ENCODE measurements at regions not wholly inside any gene's neighbourhood (a gene's known extent, or its start where the extent isn't known, plus 50 kb on each side); places are given as distances from the start of the nearest gene placed in this dataset.
A peak's percentile ranks its signal among the peaks of the same experiment; 100 is the strongest.
"Not testable (repeated sequence)": the region's sequence is repeated elsewhere in the genome, so short reads cannot be mapped to it uniquely, and the experiment has no call there.

DNA sequence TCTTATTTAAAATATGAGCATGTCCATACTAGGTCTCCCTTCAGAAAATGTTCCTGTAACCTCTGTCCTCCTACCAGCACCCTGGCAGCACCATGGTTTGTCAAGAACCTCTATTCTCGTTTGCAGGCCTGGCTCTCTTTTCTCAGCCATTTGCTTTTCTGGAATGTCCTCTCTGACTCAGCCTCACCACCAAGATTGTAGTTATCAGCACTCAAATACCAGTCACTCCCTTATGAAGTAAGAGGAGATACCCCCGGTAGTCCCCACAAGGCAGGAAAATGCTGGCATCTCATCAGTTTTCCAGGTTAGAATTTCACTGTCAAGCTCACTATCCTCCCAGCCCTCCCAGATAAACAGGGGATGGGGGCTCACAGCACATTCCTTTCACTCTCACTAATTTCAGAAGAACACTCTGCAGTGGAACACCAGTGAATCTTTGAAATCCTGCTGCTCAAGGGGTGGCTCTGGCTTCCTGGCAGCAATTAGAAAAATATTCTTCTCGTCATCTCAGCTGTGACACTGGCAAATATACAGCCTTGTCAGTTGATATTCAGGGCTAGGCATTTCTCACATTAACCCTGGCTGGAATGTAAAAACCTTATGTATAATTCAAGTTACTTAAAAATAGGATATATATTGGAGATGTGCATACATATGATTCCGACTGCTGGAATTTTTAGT lies 129.2 kb downstream of the TBX18 start:
- no peak for DNase-seq

DNA sequence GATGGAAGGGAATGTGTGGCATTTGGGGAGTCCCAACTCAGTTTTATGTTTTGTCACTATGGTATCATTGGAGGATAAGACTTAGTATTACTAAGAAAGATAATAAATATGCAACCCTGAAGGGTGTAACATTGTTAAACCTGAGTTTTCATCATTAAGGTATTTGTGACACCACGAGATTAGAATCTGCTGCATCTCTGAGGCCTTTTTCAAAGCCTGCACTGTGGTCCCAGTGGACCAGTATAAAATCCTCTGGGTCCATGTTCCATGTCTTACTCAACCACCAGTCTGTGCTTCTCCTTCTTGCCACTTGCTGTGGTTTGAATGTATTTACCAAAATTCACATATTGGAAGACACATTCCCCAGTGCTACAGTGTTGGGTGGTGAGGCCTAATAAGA lies 130.6 kb downstream of the TBX18 start:
- no peak for DNase-seq

DNA sequence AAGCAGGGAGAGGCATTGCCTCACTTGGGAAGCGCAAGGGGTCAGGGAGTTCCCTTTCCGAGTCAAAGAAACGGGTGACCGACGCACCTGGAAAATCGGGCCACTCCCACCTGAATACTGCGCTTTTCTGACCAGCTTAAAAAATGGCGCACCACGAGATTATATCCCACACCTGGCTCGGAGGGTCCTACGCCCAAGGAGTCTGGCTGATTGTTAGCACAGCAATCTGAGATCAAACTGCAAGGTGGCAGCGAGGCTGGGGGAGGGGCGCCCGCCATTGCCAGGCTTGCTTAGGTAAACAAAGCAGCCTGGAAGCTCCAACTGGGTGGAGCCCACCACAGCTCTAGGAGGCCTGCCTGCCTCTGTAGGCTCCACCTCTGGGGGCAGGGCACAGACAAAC lies 137.9 kb downstream of the TBX18 start:
- not testable (repeated sequence) for DNase-seq

DNA sequence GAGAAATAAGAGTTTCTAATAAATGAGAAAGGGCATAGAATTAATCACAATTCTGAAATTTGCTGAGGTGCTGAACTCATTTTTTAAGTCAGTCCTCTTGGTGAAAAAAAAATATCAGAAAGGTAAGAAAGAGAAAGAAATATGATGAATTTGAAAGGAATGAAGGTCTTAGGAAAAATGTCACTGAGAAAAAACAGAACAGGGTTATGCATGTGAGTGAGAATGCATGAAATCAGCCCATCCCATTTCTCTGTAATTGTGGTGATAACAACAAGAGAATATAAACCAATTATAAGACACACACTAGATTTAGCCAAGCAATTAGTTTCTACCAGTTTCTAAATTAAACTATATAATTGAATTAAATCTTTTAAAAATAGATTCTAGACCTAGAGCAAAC lies 138.9 kb downstream of the TBX18 start:
- DNase-seq, result no peak

DNA sequence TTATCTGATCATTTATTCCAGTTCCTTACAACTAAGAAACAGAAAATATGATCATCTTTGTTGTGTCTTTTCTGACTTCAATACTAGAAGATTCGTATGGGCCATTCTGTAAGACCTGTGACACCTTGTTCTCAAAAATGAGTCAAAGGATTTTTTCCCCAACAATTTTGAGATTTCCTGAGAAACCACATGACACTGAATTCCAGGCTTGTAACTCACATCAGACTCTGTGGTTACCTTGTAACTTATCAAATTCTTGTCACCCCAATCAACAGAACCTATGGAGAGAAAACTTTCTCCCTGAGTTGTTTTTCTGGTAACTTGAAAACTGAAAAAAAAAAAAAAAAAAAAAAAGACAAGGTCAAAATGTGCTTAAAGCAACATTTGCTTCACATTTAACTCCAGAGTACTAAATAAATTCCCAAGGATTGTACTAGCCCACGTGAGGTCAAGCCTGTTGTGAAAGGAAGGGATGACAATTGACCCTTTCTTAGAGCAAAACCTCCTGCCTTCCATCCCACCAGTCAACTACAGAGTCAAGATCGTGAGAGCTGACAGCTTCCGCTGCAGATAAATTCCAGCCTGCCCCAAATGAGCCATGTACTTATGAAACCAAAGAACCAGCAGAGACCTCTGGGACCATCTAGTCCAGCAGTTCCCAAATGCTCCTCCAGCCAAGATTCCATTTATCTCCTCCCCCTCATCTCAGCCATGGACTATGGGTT lies 140.3 kb downstream of the TBX18 start:
- DNase-seq, result no peak

DNA sequence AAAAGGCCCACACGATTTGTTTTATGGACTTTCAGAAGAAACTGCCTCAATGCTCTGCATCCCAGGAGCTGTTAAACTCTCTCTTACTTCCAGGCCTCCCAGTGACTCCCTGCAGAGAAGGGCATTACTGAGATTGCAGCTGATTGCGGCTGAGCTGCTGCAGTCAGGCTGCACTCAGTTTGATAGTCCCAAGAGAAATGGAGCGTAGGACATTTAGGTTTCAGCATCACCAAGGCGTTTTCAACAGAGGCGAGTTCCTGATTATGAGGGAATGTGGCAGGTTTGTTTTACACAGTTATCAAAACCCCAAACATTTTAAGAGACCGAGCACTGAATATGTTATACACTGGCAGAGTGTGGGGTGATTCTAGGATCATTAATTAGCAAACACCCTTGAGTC lies 145.6 kb downstream of the TBX18 start:
- DNase-seq, result no peak

DNA sequence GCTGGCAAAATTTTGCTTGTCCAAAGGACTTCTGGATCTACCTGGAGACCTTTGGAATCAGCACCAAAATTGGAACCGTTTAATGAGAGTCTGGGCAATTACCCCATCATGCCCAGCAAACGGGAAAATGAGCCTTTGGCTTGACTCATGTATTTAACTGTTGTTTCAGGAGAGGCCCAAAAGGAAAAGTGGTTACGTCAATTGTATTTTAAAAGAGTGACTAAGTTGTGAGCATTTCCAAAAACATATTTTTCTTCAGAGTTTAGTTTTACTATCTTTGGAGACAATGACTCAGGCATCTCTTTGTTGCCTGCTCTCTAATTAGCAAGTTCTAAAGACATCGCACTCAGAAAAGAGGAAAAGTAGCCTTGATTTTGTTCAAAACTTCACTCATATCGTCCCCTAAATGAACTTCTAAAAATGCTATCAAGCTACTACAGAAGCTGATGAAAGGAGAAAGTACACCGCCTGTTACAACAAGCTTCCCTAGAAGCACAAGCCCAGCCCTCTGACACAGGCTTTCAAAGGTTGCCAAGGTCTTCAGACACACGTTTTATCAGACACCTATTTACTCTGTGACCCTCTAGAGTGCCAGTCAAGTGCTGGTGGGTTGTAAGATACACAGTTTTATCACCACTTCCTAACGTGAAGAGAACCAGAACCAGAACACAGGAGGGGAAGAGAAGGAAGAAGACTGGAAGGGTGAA lies 146.2 kb downstream of the TBX18 start:
- no peak for DNase-seq

DNA sequence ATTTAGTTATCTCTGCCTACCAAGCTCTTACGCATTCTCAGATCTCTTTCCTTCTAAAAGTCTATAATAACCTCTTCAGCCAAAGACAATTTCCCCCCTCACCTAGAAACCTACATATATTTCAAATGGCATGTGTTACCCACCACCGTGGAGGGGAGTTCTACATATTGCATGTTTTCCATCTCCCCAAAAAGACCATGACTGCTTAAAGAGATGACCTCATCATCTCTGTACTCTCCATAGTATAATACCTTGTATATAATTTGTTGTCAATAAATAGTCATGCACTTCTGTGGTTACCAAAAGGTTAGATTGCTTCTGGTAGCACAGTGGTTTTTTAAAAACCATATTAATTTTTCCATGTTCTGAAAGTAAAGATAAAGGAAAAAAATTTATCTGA lies 148.4 kb downstream of the TBX18 start:
- no peak for DNase-seq

DNA sequence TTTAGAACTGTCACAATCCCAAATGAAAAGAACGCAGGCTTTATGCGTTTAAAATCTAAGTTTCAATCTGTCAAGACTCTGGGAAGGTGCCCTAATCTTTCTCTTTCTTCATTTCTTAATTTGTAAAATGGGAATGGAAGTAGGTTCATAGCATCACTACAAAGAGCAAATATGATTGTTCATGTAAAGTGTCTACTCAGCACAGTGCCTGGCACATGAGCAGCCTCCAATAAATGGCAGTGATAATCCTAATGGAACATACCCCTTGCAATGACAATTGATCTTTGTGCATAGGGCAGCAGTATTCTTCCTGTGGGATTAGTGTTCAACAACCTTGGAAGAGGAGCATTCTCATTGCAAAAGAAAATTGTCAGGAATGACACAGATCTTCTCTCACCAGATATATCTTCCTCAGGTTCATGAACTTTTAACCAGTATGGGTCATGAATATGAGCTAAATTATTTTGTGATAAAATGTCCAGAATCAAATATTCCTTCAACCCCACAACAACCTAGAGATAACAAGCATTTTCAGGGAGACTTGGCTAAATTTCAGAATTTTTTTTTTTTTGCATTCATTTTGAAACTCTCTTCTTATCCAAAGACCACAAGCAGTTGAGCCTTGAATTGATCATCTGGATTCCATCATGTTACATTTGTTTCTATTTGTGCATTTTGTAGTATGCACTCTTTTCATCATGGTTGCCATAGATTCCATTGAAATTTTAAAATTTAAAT lies 149.1 kb downstream of the TBX18 start:
- no peak for DNase-seq

DNA sequence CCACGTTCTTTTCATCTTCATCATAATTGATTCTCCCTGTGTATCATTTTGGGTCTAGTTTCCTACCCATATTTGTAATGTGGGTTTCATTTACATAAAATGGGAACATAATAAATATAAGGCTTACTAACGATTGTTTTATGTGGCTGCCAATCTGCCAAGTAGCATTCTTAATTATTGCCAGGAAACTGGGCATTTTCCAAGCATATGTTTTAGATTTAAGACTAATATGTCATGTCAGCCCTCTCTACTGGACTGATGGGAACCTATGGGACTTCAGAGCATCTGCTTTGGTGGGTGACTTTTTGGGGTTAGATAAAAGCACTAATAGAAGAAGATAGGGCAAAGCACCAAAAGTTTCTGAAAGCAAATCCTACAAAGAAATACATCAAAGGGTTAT lies 157.5 kb downstream of the TBX18 start:
- no peak for DNase-seq

DNA sequence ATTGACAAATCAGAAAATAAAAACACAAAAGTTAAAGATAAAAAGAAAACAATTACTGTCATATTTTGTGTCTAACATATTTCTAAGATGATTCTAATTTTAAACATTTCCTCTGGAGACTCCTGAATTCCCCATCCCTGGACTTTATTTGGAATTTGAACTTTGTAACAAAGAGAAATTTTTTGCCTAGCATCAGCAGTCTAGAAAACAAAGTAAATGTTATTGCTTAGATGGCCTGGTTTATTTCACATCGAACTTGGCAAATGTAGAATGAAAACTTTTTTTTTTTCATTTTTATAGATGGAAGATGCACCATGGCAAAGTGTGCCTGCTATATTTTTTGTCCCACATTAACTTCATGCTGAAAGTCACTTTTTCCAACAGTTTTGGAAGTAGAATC lies 159.1 kb downstream of the TBX18 start:
- DNase-seq, result no peak

DNA sequence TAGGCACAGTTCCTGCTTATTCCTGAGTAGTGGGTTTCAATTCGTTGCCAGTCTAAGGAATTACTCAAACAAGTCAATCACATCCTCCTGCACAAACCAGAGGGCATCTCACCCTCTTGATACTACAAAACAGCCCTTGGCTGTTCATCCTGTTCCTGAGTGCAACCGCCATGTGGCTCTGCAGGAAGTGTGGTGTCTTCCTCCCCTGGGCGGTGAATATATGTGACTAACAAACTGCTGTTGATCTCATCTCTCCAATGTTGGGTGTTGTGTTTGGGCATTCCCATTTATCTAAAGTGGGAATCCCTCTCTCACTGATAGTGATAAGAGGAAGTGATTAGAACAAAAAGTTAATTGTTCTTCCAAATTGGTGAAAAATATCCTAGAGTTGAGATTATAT lies 163.0 kb downstream of the TBX18 start:
- no peak for DNase-seq

DNA sequence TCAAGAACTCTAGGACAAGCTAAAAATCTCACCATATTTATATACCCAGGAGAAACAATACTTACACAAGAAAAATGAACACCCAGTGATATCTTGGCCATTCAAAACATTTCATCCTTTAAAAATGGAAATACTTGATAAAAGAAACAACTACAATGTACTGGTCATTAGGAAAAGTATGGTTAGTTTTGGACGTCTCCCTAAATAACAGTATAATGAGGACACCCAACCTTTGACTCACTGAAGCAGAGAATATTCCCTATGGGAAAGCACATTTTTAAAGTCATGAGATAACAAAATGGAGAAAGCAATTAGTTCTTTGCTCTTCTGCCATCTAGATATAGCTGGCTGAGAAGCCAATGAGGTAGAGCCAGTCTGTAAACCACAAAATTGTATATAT lies 164.4 kb downstream of the TBX18 start:
- no peak for DNase-seq

DNA sequence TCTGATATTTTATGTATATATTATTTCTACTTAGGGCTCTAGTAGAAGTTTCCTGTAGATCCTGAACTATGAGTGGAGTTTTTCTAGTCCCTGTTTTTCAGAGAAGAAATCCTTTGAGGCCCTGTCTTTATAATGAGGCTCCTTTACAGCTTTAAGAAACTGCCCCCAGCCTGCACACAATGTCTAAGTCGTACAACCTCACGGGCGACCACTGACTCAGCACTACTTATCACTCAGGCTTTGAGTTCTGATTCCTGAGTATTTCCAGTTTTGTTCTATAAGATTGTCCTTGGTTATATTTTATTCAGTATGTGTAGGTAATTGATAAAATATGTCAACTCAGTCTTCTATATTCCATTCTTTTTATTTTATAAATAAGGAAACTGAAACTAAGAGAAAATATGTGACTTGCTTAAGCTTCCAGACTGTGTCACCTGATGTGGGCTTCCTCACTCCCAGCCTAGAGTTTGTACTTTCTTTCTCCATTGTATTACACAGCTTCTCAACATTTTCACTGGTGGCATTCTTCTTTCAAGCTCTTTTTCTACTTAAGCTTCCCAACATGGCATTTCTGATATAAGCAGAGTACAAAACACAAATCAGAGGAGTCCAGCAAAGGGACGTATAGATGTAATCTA lies 167.0 kb downstream of the TBX18 start:
- no peak for DNase-seq

DNA sequence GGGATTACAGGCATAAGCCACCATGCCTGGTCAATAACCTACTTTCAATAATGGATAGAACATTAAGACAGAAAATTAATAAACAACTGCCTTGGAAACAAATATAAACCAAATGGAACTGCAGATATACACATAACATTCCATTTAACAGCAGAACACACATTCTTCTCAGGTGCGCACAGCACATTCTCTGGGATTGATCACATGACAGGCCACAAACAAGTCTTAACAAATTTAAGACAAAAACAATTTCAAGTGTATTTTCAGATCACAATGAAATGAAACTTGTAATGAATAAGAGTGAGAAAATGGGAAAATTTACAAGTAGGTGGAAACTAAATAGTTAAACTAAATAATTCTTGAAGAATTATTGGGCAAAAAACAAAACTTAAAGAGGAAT lies 167.9 kb downstream of the TBX18 start:
- DNase-seq, result no peak

DNA sequence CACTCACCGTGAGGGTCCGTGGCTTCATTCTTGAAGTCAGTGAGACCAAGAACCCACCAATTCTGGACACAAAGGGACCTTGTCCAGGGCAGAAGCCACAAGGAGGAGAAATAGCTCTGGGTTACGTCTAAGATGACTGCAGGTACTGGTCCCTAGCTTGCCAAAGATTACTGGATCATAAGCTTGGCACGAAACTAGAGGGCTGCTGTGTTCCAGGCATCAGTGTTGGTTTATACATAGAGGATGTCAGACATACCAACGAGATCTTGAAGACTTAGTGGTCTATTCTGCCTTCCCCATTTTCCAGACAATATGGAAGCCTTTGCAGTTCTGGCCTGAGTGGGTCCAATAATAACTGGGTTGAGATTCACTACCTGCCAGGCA lies 175.7 kb downstream of the TBX18 start:
- DNase-seq, result no peak

DNA sequence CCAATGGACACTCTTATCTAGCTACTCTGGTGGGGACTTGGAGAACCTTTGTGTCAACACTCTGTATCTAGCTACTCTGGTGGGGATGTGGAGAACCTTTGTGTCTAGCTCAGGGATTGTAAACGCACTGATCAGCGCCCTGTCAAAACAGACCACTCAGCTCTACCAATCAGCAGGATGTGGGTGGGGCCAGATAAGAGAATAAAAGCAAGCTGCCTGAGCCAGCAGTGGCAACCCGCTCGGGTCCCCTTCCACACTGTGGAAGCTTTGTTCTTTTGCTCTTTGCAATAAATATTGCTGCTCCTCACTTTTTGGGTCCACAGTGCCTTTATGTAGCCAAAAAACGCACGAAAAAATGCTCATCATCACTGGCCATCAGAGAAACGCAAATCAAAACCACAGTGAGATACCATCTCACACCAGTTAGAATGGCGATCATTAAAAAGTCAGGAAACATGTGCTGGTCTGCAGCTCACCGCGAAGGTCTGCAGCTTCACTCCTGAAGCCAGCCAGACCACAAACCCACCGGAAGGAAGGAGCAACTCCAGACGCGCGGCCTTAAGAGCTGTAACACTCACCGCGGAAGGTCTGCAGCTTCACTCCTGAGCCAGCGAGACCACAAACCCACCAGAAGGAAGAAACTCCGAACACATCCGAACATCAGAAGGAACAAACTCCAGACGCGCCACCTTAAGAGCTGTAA lies 176.3 kb downstream of the TBX18 start:
- DNase-seq, result not testable (repeated sequence)

DNA sequence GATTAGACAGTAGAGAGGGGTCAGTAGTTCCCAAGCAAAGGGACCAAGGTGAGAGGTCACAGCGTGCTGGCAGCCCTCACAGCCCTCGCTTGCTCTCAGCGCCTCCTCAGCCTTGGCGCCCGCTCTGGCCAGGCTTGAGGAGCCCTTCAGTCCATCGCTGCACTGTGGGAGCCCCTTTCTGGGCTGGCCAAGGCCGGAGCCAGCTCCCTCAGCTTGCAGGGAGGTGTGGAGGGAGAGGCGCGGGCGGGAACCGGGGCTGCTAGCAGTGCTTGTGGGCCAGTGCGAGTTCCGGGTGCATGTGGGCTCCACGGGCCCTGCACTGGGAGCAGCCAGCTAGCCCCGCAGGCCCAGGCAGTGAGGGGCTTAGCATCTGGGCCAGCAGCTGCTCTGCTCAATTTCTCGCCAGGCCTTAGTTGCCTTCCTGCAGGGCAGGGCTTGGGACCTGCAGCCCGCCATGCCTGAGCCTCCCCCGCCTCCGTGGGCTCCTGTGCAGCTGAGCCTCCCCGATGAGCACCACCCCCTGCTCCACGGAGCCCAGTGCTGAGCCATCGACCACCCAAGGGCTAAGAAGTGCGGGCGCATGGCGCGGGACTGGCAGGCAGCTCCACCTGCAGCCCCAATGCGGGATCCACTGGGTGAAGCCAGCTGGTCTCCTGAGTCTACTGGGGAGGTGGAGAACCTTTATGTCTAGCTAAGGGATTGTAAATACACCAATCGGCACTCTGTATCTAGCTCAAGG lies 177.0 kb downstream of the TBX18 start:
- peak; percentile 4 for DNase-seq

DNA sequence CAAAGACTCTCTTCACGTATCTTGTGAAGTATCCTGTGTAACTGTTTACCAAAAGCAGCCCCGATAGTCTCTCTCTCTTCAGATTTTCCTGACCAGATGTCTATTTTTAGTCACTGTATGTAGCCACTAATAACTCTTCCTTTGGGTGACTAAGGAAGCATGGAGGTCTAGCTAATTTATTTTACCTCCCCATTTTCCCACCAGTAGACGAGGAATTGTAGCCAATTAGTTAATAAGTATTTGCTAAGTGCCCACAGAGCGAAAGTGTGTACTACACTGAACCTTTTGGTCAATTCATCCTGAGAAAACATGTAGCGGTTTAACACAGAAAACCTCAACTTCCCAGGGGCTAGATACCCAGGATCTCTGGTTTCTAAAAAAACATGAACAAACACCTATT lies 180.6 kb downstream of the TBX18 start:
- no peak for DNase-seq

DNA sequence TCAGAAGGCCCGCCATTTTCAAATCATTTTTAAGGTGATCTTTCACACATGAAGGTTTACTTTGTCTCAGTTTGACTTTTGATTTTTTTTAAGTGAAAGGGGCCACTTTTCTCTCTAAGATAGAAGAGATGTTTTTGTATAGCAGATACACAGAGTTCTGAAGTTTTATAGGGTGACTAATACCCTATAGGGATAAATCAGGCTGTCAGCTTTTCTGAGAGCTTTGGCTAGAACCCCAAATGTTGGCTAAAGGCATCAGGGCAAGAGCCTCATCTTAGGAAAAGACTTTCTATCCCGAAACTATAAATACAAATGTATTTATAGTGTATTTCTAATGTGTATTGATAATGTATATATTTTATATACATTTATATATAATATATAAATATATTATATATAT lies 181.4 kb downstream of the TBX18 start:
- no peak for DNase-seq

DNA sequence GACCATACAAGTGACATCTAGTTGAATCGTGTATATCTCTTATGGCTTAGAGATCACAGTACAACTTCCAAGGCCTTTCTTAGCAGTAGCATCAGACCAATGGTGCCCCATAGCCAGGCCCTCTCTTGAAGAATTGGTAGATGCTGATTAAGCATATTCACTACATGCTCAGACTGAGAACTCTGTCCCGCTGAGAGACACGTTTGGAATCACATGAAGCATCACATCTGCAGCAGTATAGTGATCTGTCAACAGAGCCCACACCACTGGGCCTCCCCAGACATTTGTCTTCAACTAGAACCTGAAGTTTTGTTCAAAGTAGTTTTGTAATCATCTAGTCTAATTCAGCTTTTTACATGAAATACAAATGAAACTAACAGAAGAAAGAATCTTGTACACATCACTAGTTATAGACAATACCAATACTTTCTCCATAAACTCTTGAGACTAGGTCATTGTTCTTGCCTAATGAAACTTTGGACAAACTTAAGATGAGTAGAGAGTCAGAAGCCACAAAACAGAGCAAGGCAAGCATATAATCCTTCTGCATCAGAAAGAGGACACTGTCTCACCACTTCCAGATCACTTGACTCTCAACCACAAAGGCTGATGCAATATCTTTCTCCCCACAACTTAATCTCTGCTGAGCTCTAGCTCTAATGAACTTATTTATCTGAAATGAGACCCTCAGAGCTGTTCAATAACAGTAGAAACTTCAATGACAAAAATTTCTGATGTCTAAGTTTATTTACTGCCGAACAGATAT lies 182.7 kb downstream of the TBX18 start:
- DNase-seq, result no peak

All from activated gamma-delta T cell (primary cell).